PC-3 (cell line): ENCODE measurements at regions not wholly inside any gene's neighbourhood (a gene's known extent, or its start where the extent isn't known, plus 50 kb on each side); places are given as distances from the start of the nearest gene placed in this dataset.

Experiments used
- ATAC-seq: fragments of 200-7000 bp; cut with Tn5 transposase; 2 replicates; pipeline ENCODE4 v1.9.1; 2020; ENCODE audit warnings: mild to moderate bottlenecking, moderate library complexity
- BruUV-seq: library from RNA; stranded (reverse); fragments of 400-500 nt; replicated peaks from 2 replicates; lab custom pipeline; 2021; lab: Mats Ljungman, UMichigan
- CTCF ChIA-PET: fragments of 300-600 bp; sonication (Branson Sonifier 250); formaldehyde crosslinking; loops from one replicate; lab custom pipeline; 2022; ENCODE audit warnings: antibody characterized with exemption; lab: Charles Lee
- POLR2A ChIA-PET: fragments of 300-600 bp; sonication (Branson Sonifier 250); formaldehyde crosslinking; loops from one replicate; lab custom pipeline; 2022; ENCODE audit warnings: antibody characterized with exemption; ENCODE audit not compliant: unreplicated experiment; lab: Charles Lee
- DNase-seq: peaks from one replicate; pipeline ENCODE4 v3.0.0-alpha.2; 2015
- H2AFZ ChIP-seq: fragments of 300-600 bp; sonication (generic); 2 replicates; pipeline ENCODE4 v1.6.0; 2016; ENCODE audit warnings: antibody characterized with exemption, low read length
- H3F3A ChIP-seq: fragments of 300-600 bp; sonication (generic); one replicate; pipeline ENCODE4 v1.6.0; 2017; ENCODE audit warnings: antibody characterized with exemption, low read length, control low read depth, mild to moderate bottlenecking; ENCODE audit not compliant: unreplicated experiment
- H3K27ac ChIP-seq: fragments of 300-600 bp; sonication (generic); 2 replicates; pipeline ENCODE4 v1.5.1; 2016; ENCODE audit warnings: mild to moderate bottlenecking, low read length
- H3K27me3 ChIP-seq: fragments of 300-600 bp; sonication (generic); 2 replicates; pipeline ENCODE4 v1.6.1; 2016; ENCODE audit warnings: low read length, mixed read lengths
- H3K36me3 ChIP-seq: fragments of 300-600 bp; sonication (generic); 2 replicates; pipeline ENCODE4 v1.6.1; 2016; ENCODE audit warnings: low read depth, mixed run types, low read length, mixed read lengths
- H3K4me1 ChIP-seq: fragments of 300-600 bp; sonication (generic); 2 replicates; pipeline ENCODE4 v1.5.1; 2016; ENCODE audit warnings: low read length; ENCODE audit not compliant: insufficient read depth
- H3K4me2 ChIP-seq: fragments of 300-600 bp; sonication (generic); 2 replicates; pipeline ENCODE4 v1.6.0; 2016; ENCODE audit warnings: low read length
- H3K4me3 ChIP-seq: fragments of 300-600 bp; sonication (generic); 2 replicates; pipeline ENCODE4 v1.5.1; 2016; ENCODE audit warnings: mild to moderate bottlenecking, low read length, mixed read lengths
- H3K79me2 ChIP-seq: fragments of 300-600 bp; sonication (generic); 2 replicates; pipeline ENCODE4 v1.6.1; 2017; ENCODE audit warnings: low read length, mixed read lengths
- H3K9ac ChIP-seq: fragments of 300-600 bp; sonication (generic); 2 replicates; pipeline ENCODE4 v1.6.0; 2016; ENCODE audit warnings: mild to moderate bottlenecking, low read length
- H3K9me2 ChIP-seq: fragments of 300-600 bp; sonication (generic); replicated peaks from 2 replicates; pipeline ENCODE4 v1.6.1; 2016; ENCODE audit warnings: mixed run types, low read length, mixed read lengths
- H3K9me3 ChIP-seq: fragments of 300-600 bp; sonication (generic); 2 replicates; pipeline ENCODE4 v1.6.1; 2016; ENCODE audit warnings: low read length, mixed read lengths
- H4K20me1 ChIP-seq: fragments of 300-600 bp; sonication (generic); 2 replicates; pipeline ENCODE4 v1.6.1; 2016; ENCODE audit warnings: low read length, mixed read lengths
- EZH2 ChIP-seq: fragments of 300-600 bp; sonication (generic); IDR thresholded peaks from one replicate; pipeline ENCODE4 v1.6.1; 2017; ENCODE audit warnings: antibody characterized with exemption, mild to moderate bottlenecking, low read length; ENCODE audit not compliant: unreplicated experiment
- EZH2phosphoT487 ChIP-seq: fragments of 300-600 bp; sonication (generic); IDR thresholded peaks from 2 replicates; pipeline ENCODE4 v1.6.1; 2018; ENCODE audit warnings: mild to moderate bottlenecking, antibody characterized with exemption, low read length, borderline replicate concordance
- intact Hi-C: fragments of 100-400 bp; cut with micrococcal nuclease; formaldehyde crosslinking; loops from 2 replicates; pipeline ENCODE4 v1.9.0; 2023
- TF ChIP-seq, protein P1 (sequence below): fragments of 300-600 bp; sonication (generic); conservative IDR thresholded peaks from 2 replicates; pipeline ENCODE4 v1.5.1; 2017; ENCODE audit warnings: antibody characterized with exemption, low read depth, mild to moderate bottlenecking, low read length

DNA sequence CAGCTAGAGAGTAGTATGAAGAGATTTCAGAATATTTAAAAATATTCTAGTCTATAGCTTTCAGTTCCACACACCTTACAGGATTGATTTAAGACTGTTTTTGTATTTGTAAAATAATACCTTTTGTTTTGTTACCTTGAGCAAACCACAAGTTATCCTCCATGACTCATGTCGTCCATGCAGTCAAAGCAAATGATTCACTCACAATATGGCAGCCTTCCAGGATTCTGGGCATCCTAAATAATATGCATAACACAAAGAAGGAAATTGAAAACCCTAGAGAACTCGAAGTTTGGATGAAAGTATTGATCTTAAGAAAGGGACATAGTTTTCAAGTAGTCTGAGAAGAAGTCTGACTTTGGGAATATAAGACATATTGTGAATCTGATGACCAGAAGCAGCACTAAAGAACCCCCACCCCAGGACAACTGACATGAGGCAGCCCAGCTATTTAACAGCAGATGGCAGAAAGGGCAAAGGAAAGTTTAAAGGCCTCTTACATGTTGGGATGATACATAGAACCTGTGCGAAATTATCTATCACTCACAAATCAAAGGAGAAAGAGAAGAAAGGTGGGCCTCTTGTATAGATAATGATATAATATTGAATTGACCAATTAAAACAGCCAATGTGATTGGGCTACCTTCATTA lies 857.9 kb downstream of the BRINP3 start:
- DNase-seq (peak; percentile 96), ATAC-seq (peak; percentile 79)
- H3K27ac ChIP-seq = peak overlapping the region; percentile 40
- CTCF ChIA-PET = interaction anchor here (0.5 to 0.7 kb wide), 2 partner anchors 8 to 89 kb away, joined by 3 read pairs; no protein-coding TSS in a partner anchor
- H3K4me1 ChIP-seq = peaks cover 21% of the 10 kb centered on the region
- TF ChIP-seq EZH2 (no peak), EZH2phosphoT487 (no peak)
- TF ChIP-seq, protein P1, sequence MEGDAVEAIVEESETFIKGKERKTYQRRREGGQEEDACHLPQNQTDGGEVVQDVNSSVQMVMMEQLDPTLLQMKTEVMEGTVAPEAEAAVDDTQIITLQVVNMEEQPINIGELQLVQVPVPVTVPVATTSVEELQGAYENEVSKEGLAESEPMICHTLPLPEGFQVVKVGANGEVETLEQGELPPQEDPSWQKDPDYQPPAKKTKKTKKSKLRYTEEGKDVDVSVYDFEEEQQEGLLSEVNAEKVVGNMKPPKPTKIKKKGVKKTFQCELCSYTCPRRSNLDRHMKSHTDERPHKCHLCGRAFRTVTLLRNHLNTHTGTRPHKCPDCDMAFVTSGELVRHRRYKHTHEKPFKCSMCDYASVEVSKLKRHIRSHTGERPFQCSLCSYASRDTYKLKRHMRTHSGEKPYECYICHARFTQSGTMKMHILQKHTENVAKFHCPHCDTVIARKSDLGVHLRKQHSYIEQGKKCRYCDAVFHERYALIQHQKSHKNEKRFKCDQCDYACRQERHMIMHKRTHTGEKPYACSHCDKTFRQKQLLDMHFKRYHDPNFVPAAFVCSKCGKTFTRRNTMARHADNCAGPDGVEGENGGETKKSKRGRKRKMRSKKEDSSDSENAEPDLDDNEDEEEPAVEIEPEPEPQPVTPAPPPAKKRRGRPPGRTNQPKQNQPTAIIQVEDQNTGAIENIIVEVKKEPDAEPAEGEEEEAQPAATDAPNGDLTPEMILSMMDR = no peak; the same call in 1 of the 2 replicates
- H3K36me3 ChIP-seq = no peaks in the 10 kb centered on the region
- intact Hi-C loops = loop anchor here (2.0 kb wide), 1 partner anchor 701 kb away; no protein-coding TSS in a partner anchor
- no peak overlapping the region for H3K9ac ChIP-seq
- POLR2A ChIA-PET = no interaction called here
- H3K9me3 ChIP-seq = no peaks in the 10 kb centered on the region
- H3K79me2 ChIP-seq = no peaks in the 10 kb centered on the region
- no peaks in the 10 kb centered on the region for H3F3A ChIP-seq
- no peaks in the 10 kb centered on the region for H4K20me1 ChIP-seq
- BruUV-seq = no TSS peak
- no peaks in the 10 kb centered on the region for H3K9me2 ChIP-seq
- H3K4me2 ChIP-seq = peak overlapping the region; percentile 73
- H2AFZ ChIP-seq = no peak overlapping the region
- no peak overlapping the region for H3K4me3 ChIP-seq
- H3K27me3 ChIP-seq = no peaks in the 10 kb centered on the region

DNA sequence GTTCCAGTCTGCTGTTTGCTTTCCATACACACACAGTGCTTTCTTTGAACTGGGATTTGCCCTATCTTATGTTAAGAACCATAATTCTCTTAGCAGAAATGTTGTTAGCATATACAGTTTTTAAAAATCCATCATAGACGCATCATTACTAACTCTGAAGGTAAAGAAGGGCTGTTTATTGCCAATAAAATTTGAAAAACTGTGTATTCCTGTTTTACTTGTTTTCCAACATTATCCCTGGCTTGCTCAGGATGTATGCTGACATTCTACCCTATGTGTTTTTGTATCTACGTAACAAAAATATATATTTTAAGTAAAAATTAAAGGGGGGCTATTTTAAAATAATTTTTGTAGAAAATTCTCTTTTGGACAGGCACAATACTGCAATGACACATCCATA lies 857.2 kb downstream of the BRINP3 start:
- H3K4me2 ChIP-seq = peak overlapping the region; percentile 73
- 0 out of 2 replicates have a peak overlapping the region, but pooled peaks have one; percentile 40 for H3K27ac ChIP-seq
- no peaks in the 10 kb centered on the region for H3K27me3 ChIP-seq
- peaks cover 21% of the 10 kb centered on the region for H3K4me1 ChIP-seq
- no peak overlapping the region for H3K4me3 ChIP-seq
- CTCF ChIA-PET = no interaction called here
- intact Hi-C loops = loop anchor here (2.0 kb wide), 1 partner anchor 700 kb away; no protein-coding TSS in a partner anchor
- POLR2A ChIA-PET = no interaction called here
- no peaks in the 10 kb centered on the region for H3K9me2 ChIP-seq
- H3K79me2 ChIP-seq = no peaks in the 10 kb centered on the region
- TF ChIP-seq, protein P1 = no peak
- TF ChIP-seq EZH2 (no peak), EZH2phosphoT487 (no peak)
- no peak overlapping the region for H3K9ac ChIP-seq
- no peaks in the 10 kb centered on the region for H3F3A ChIP-seq
- no TSS peak for BruUV-seq
- no peaks in the 10 kb centered on the region for H3K36me3 ChIP-seq
- peak; percentile 57 for DNase-seq
- no peaks in the 10 kb centered on the region for H4K20me1 ChIP-seq
- H3K9me3 ChIP-seq = no peaks in the 10 kb centered on the region
- peak; percentile 34 for ATAC-seq
- H2AFZ ChIP-seq = no peak overlapping the region

DNA sequence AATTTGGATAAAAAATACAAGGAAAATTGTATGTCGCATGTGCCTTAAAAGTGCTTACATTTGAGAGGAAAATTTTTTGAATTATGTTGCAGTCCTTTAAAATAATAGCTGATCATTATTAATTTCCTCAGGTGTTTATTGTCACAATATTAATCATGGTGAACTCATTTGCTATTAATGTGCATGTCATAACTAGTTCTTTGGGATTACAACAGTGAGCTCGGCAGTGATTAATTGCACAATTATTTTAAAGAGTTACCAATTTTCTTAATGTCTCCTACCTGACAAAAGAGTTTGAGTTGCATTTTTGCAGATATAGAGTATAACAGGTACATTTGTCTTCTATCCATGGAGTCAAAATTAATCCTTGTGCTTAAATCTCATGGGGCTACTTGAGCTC lies 854.3 kb downstream of the BRINP3 start:
- H3K9me2 ChIP-seq = no peaks in the 10 kb centered on the region
- no peaks in the 10 kb centered on the region for H3K9me3 ChIP-seq
- TF ChIP-seq EZH2 (no peak), EZH2phosphoT487 (no peak)
- TF ChIP-seq, protein P1 = no peak
- intact Hi-C loops = no loop called here
- BruUV-seq = no TSS peak
- H3F3A ChIP-seq = no peaks in the 10 kb centered on the region
- no peak overlapping the region for H2AFZ ChIP-seq
- no peaks in the 10 kb centered on the region for H3K27me3 ChIP-seq
- H3K36me3 ChIP-seq = no peaks in the 10 kb centered on the region
- no peak overlapping the region for H3K27ac ChIP-seq
- DNase-seq (no peak), ATAC-seq (no peak)
- H3K4me2 ChIP-seq = no peak overlapping the region
- POLR2A ChIA-PET = interaction anchor here (0.7 kb wide), 1 partner anchor 376 kb away, joined by 4 read pairs; no protein-coding TSS in a partner anchor
- H3K79me2 ChIP-seq = no peaks in the 10 kb centered on the region
- no peak overlapping the region for H3K4me3 ChIP-seq
- CTCF ChIA-PET = no interaction called here
- peaks cover 21% of the 10 kb centered on the region for H3K4me1 ChIP-seq
- H4K20me1 ChIP-seq = no peaks in the 10 kb centered on the region
- H3K9ac ChIP-seq = no peak overlapping the region
